ENCODE measurements at regions not wholly inside any gene's neighbourhood (a gene's known extent, or its start where the extent isn't known, plus 50 kb on each side); places are given as distances from the start of the nearest gene placed in this dataset.
"Not testable (repeated sequence)": the region's sequence is repeated elsewhere in the genome, so short reads cannot be mapped to it uniquely, and the experiment has no call there.

DNA sequence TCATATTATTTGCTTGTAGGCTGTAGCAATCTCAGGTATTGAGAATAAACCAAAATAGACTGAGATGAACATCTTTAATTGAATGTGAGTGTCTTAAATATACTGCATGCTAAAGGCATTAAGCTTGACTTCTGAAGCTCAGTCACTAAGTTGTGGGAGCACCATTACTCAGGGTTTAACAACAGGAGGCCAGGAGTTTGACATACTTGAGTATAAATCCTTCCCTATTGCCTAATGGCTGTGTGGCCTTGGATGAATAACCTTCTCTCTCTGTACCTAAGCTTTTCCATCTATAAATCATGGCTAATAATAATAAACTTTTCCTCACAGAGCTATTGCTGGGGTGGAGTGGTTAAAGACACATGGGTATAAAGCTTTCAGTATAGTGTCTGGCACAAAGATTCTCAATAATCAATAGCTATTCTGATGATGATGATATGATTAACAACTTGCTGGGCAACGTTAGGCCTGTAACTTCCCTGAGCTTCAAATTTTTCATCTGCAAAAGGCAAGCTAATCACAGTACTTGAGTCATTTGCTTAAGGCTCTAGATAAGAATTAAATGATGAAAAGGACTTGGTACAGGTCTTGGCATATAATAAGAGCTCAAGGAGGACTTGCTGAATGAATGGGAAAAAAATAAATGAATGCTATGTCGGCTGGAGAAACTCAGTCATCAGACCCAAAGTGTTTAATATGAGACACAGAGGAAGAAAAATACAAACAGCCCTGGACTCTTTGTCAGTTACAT is 174.0 kb upstream of the IL12B start:
- DNase-seq = no peak

- no peak for DNase-seq
Measured at GRCh38 chr5:159504857-159505304, 174.6 kb upstream of the IL12B start.

DNA sequence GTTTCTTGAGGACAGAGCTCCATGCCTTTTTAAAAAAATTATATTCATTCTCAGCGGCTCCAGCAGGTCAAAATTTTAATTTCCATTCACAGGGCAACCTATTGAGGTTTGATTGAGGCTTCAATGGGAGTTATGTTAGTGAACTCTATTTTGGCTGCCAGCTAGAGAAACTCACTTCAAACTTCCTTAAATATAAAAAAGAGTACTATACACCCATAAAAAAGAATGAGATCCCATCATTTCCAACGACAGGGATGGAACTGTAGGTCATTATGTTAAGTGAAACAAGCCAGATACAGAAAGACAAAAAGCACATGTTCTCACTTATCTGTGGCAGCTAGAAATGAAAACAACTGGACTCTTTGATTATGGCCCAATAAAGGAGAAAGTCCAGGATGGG is 176.8 kb upstream of the IL12B start:
- no peak for DNase-seq

- DNase-seq = no peak
Measured at GRCh38 chr5:159507661-159508060, 177.4 kb upstream of the IL12B start.

DNA sequence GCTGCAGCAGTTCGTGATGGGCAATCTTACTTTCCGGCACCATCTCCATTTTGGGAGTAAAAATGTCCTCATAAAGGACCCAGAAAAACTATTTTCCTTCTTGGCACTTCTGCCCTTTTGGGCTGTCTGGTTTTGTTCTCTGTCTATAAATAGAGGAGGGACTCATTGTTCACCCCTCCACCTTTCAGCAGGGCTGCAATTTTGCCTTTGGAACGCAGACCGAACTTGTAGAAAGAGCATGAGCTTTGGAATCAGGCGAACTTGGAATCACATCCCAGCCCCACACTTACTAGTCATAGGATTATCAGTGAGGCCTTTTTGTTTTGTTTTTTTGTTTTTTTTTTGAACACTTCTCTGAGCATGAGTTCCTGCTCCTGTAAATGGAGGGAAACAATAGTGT is 178.1 kb upstream of the IL12B start:
- no peak for DNase-seq

DNA sequence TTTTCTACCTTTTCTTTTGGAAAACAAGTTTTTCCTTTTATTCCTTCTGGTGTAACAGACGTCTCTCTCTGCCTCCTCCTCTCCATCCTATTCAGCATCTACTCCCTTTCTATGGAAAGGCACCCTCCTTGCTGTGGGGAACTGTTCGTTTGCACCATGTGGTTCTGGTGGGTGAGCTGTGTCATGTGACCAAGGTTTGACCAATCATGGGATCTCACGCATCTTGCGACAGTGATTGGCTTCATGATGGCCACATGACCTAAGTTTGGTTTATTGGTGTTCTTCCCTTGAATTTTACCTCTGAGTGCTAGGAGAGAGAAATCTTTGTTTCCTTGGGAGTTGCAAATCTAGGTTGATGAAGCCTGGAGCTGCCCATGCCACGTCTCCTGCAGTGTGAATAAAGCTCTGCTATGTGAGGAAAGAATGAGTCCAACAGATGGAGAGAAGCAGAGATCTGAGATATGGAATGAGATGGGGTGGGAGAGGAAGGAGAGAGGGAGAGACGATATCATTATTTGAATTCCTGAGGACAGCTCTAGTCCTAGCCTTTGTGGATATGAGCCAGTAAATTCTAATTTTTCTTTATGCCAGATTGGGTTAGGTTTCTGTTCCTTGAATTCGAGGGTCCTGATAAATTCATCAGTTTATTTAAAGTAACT is 178.8 kb upstream of the IL12B start:
- no peak for DNase-seq

GRCh38 chr5:159510282-159510681 is 180.0 kb upstream of the IL12B start:
- no peak for DNase-seq

GRCh38 chr5:159511570-159511969 is 181.3 kb upstream of the IL12B start:
- no peak for DNase-seq

GRCh38 chr5:159512064-159512463 is 181.8 kb upstream of the IL12B start:
- DNase-seq = no peak

DNA sequence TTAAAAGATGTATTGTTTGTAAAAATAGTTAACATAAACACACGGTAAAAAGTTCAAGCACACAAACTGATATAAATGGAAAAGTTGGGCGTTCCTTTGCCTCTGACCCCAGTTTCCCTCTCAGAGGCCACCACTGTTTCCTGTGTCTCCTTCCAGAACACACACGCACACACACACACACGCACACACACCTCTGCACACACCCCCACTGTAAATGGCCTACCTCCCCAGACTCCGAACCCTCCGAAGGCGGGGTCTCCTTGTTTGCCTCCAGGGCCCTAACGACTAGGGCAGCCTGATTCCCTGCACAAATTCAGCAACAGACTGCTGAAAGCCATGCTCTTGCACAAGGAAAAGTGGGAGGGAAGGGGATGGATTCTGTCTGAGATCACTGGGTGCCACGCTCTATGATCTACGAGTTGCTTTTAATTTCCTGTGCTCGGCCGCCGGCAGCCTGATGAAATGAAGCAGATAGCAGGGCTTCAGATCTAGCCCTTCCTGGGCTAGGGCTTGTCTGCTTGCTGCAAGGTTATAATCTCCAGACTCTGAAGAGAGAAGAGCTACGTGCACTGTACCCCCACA is 184.0 kb upstream of the IL12B start:
- no peak for DNase-seq

- DNase-seq = peak; percentile 7
Measured at GRCh38 chr5:159515197-159515596, 184.9 kb upstream of the IL12B start.

- peak; percentile 90 for DNase-seq
Measured at GRCh38 chr5:159515909-159516415, 185.7 kb upstream of the IL12B start.

GRCh38 chr5:159518371-159518770 is 188.1 kb upstream of the IL12B start:
- no peak for DNase-seq

DNA sequence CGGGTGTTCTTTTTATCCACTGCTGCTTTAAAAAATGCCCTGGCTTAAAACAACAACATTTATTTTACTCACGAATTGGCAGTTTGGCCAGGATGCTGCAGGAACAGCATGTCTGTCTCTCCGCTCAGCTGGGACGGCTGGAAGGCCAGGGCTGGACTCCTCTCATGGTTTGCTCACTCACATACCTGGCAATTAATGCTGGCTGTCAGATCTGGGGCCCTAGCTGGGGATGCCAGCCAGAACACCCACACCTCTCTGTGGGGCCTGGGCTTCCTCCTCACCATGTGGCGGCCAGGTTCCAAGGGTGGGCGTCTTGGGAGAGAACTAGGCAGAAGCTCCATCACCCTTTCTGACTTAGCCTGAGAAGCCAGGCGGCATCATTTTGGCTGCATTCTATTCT is 189.1 kb upstream of the IL12B start:
- DNase-seq = no peak

- no peak for DNase-seq
Measured at GRCh38 chr5:159522841-159523240, 192.6 kb upstream of the IL12B start.

GRCh38 chr5:159524279-159524678 is 194.0 kb upstream of the IL12B start:
- not testable (repeated sequence) for DNase-seq

GRCh38 chr5:159525117-159525516 is 194.8 kb upstream of the IL12B start:
- DNase-seq = no peak

- no peak for DNase-seq
Measured at GRCh38 chr5:159527546-159528254, 197.4 kb upstream of the IL12B start.

GRCh38 chr5:159531554-159532105 is 201.3 kb upstream of the IL12B start:
- no peak for DNase-seq

DNA sequence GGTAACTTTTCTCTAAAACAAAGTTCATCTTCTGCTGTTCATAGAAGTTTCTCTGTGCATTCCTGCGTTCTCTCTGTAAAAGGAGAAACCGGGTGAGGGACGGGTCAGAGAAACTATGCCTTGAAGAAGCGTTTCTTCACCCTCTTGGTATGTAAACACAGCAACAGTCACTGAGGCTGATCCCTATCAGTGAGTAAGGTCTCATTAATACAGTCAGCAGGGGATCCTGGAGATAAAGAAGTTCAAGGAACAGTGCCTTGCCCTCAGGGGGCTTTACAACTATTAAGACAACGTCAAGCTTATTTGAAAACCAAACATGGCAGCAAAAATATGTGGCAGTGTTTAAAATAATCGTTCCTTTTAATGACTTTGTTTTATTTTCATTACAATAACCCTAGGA is 202.9 kb upstream of the IL12B start:
- no peak for DNase-seq

GRCh38 chr5:159536166-159536565 is 205.9 kb upstream of the IL12B start:
- no peak for DNase-seq

DNA sequence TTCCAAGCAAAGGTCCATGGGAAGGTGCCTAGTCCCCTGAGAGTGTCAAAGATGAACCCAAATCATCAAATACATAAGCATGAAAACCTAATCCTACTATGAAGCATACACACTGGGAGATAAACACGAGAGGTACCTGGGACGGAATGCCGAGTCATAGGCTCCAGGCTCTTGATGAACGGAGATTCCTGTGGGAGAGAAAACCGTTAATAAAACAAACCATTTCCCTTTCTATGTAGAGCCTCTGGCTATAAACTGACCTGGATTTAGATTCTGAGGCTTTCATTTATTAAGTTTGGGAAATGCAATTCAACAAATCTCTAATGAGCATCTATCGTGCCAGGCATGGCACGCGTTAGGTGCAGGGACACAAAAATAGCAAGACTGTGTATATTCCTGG is 206.4 kb upstream of the IL12B start:
- DNase-seq = no peak

- no peak for DNase-seq
Measured at GRCh38 chr5:159539678-159540077, 209.4 kb upstream of the IL12B start.

Measured in activated CD4-positive, alpha-beta T cell treated with anti-CD3 and anti-CD28 coated beads for 48 hours (primary cell).